Skin of body (tissue), 1 donor: ENCODE measurements at regions not wholly inside any gene's neighbourhood (a gene's known extent, or its start where the extent isn't known, plus 50 kb on each side); places are given as distances from the start of the nearest gene placed in this dataset.

Source experiments
- DNase-seq: peaks from one replicate; lab custom pipeline; 2025; lab: John Stamatoyannopoulos, UW

DNA sequence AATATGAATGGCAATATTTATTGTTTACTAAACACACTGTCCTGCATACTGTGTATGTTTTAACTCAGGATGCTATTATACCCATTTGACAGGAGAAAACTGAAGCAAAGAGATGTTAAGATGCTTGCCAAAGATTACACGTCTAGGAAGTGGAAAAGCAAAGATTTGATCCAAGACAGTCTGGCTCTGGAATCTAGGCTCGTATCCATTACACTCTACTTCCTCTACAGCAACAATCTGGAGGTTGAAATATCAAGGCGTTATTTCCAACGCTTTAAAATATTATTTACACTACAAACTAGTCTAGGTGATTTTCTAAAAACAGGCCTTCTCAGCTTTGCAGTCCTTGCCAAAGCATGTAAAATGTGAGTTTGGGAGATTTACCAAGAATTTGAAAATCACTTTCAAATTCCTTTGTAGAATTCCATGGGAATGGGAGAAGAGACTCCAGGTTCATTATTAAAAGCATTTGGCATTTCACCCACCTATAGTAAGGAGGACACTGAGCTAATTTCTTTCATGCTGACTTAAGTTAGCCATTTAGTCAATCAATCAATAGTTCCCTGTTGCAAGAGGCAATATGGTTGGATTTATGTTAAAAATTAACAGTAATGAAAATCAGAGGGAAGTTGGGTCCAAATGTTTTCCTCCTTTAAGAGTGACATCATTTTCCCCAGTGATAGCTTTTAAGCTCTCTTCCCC, 356.3 kb upstream of the SMARCA2 start:
- peak; percentile 75 for DNase-seq

DNA sequence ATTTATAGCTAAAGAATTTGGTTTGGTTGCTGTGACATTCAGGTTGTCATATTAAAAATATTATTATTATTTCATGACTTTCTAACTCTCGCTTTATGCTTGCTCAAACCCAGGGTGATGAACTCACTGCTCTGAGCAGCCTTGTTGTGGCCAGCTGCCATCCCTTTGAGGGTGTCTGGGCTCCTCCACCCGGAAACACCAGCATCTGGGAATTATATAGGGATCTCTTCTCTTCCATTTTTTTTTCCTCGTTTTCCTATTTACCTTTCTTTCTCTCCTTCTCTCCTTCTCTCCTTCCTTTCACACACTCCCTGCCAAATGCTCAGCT, 355.8 kb upstream of the SMARCA2 start:
- DNase-seq = peak; percentile 75

DNA sequence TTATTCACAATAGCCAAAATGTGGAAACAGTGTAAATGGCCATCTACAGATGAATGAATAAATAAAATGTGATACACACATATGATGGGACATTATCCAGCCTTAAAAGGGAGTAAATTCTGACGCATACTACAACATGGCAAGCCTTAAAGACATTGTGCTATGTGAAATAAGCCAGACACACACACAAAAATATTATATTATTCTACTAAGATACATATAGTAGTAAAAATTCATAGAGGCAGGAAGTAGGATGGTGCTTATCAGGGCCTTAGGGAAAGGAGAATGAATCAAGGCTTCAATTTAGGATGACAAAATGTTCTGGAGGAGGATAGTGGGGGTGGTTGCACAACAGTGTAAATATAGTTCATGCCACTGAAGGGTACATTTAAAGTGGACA, 346.7 kb upstream of the SMARCA2 start:
- no peak for DNase-seq

DNA sequence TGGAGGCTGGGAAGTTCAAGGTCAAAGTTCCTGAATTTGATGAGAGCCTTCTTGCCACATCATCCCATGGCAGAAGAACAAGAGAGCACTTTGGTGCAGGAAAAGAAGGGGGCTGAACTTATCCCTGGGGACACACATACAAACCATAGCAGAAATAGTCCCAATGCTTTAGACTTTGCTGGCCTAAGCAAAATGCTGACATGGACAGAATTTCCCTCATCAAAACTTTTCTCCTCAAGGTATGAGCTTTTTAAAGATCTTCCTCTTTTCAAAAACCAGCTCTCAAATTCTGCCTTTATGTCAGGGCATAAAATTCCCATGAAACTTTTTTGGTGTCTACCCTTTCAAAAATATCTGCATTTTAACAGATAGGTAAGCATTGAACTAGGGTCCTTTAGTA, 341.8 kb upstream of the SMARCA2 start:
- no peak for DNase-seq

DNA sequence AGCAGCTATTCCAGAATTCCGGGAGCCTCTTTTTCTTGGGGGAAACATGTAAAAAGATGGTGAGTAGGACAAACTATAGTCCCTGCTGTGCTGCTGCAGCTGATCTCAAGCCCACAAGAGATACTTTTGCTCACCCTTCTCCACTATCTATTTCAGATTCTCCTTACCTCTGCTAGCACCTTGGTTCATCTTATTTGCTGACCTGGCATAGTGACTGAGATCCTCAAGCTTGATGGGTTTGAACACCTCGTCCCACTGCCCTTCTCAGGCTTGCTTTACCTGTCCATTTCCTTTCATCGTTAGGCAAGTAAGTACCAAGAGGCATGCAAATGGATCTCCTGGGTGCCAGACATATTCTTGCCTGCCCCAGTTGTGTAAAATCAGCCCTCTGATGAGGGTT, 338.4 kb upstream of the SMARCA2 start:
- DNase-seq = no peak

DNA sequence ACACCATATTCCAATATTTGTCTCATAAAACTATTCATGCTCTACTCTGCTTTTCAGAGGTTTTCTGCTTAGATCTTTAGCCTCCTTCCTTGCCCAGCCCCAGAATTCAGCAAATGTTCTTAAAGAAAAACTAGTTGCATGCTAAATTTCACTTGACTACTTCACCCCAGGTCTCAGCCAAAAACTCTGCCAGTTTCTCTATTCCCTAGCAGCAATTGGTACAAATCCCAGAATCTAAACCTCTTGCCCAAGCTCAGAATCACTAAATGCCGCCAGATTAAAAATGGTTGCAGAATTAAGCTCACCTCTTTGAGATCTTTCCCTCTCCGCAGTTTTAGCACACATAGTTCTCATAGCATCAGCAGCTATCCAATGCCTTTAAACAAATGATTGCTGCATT, 331.2 kb upstream of the SMARCA2 start:
- DNase-seq = no peak

DNA sequence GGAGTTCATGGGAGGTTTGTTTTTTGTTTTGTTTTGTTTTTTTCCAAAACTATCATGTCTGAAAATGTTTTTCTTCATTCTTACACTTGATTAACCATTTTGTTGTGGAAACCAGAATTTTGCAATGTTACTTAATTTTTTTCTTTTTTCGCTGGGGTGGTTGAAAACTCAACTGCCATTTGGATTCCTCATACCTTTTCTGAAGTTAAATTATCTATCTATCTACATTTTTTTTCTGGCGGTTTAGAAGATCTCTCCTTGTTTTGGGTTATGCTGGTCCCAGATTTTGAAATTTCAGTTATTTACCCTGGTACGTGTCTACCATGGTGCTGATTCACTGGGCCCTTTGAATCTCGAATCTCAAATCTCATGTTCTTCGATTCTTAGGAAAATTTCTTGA, 316.2 kb upstream of the SMARCA2 start:
- no peak for DNase-seq

DNA sequence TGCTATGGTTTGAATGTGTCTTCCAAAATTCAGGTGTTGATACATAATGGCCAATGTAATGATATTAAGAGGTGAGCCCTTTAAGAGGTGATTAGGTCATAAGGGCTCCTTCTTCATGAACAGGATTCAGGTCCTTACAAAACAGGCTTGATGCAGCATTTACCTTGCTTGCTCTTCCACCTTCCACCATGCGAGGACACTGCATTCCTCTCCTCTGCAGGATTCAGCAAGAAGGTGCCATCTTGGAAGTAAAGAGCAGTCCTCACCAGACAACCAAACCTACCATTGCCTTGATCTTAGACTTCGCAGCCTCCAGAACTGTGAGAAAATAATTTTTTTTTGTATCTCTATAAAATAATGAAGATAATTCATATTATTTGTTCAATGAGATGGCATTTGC, 314.0 kb upstream of the SMARCA2 start:
- no peak for DNase-seq

DNA sequence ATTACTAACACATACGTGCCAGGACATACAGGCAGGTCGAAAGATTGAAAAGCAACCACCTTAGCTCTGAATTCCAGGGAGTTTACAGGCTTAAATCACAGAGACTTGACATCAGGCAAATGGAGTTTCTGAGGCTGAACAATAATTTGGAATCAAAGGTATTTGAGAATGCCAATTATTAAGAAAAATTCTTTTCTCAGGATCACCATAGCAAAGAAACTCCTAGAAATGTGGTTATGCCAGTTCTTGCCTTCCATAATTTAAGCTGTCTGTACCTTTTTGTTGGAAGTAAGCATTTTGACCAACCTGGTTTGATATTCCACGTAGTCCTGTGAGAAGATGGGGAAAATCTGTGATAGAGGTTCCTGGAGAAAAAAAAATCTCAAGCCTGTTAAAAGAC, 312.4 kb upstream of the SMARCA2 start:
- no peak for DNase-seq

DNA sequence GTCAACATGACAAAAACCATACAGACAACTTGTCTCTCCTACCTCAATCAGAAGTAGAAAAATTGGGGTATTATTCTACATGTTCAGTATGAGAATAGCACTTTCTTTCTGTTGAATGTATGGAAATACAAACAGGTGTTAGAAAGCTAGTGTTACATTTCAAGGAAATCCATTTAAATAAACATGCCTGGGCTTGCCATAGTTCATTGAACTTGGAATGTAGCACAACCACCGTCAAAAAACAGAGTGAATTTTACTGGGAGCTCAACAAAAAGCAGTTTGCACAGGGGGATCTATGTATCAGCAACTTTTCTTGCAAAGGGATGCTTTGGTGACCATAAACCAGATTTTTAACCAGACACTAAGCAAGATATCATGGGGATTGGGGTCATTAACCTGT, 307.9 kb upstream of the SMARCA2 start:
- no peak for DNase-seq

DNA sequence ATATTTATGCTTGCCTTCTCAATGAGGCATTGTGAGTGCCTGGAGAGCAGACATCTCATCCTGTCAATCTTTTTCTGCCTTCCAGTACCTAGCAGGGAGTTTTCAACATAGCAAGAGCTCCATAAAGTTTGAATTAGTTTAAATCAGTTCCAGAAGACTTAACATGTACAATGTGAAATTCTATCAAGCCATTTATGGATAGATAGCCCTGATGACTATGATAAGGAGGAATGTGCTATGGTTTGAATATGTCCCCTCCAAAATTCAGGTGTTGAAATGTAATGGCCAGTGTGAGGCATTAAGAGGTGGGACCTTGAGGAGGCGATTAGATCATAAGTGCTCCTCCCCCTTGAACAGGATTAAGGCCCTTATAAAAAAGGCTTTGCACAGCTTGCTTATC, 306.9 kb upstream of the SMARCA2 start:
- DNase-seq = no peak

DNA sequence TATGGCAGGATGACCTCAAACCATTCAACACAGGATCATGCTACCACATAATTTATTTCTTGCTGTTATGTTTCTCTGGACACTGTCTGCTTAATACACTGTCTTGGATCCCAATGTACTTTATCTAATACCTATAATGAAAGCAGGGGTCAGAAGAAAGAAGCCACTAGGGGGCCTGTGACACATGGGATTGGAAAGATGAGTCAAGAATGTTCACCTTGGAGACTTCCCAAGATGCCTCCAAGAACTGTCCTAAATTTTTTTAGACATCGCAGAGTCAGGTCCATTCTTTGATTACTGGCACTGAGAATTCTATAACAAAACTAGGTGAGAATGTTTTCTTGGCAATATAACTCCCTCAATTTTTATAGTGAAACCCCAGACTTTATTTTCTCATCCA, 305.8 kb upstream of the SMARCA2 start:
- DNase-seq = no peak

DNA sequence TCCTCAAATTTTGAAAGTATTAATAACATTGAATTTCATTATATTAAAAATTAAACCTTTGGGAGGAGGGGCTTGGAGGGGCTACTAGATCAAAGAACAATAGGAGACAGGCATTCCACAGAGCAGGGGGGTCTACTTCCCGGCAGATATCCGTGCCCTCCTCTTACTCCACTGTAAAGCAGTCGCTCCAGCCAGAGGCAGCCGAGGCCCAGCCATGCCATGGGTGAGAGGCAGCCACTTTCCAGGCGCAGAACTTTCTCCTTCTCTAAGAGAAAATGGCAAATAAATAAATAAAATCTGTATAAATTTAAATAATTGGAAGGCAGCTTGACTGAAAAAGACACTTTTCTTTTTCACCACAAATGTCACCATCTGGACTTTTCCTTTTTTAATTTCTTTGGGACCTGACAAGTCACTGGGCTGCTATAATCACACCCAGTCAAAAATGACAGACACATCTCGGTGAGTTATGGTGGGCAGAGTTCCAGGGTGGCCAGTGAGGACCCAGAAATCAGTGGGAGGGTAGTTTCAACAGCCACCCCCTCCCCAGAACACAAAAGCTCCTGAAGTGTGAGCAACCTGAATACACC, 302.2 kb upstream of the SMARCA2 start:
- no peak for DNase-seq

DNA sequence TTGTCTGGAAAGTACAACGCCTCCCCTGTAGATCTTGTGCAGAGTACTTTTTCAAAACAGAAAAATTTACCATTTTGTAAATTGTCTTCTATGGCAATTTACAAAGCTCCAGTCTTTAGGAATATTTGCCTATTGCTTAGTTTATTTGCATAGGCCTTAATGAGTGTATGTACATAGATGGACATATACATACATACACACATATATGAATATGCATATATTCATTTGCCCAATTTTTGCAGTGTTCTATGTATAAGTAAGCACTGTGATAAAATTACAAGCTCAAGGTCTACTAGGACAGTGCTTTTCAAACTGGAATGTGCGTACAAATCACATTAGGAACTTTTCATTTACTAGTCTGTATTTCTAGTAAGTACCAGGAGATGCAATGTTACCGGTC, 301.3 kb upstream of the SMARCA2 start:
- no peak for DNase-seq

DNA sequence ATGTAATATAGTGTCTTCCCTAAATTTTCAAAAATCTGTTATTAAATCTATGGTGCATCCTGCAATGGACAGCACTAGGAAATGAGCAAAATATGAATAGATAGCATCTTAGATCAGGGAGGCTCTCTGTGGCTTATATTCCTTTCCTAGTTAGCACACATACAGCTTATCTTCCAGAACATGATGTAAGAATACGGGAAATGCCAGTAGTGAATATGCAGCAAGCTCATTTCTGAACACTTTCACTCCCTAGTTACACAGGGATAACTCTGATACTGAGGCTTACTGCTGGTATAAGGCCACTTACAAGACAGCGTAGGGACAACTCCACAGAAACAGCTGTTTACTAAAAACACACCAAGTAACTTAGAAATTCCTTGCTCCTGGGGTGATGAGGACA, 297.3 kb upstream of the SMARCA2 start:
- DNase-seq = no peak

DNA sequence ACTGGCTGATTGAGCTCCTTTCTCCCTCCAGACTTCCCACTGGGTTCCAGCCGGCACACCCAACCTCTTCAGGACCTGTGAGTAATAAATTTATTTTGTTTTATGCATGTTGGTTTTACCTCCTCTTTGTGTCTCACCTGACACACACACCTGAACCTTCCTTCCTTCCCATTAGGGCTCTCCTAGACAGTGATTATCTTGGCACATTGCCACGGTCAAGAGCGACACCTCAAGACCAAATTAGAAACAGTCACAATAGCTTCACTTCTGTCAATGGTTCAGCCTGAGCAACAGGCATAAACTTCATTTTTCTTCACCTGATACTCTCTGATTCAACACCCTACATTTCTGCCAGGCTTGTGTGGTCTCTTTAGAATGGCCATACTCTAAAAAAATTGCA, 296.3 kb upstream of the SMARCA2 start:
- DNase-seq = no peak

DNA sequence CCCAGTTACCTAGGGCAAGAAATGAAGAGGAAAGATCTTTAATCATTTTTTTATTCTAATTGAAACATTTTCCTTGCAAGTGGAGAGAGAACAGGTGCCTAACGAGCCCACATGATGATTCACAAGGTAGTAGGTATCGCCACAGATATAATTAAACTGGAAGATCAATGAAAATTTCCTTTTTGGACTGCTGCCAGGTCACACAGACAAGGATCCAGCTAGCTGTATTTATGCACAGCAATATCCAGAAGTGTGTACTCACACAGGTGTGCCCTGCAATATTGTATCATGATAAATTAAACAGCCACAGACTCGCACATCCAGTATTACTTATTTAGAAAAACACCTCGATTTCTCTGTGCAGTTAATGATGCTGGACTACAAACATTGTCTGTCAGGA, 294.0 kb upstream of the SMARCA2 start:
- DNase-seq = no peak

DNA sequence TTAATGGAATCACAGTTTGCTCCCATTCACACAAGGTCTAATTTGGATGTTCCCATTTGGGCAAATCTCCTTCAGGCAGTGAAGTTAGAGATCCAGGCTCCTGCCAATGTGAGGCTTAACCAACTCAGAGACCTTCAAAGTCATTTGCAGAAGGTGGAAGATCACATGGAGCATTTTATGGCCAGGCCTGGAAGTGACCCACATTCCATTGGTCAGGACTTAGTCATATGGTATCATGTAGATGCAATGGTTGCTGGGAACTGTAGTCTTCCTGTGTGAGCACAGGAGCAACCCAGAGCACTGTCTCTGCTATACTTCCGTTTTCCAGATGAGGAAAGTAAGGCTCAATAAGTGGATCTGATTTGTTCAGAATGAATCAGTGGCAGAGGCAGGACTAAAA, 292.7 kb upstream of the SMARCA2 start:
- DNase-seq = no peak

DNA sequence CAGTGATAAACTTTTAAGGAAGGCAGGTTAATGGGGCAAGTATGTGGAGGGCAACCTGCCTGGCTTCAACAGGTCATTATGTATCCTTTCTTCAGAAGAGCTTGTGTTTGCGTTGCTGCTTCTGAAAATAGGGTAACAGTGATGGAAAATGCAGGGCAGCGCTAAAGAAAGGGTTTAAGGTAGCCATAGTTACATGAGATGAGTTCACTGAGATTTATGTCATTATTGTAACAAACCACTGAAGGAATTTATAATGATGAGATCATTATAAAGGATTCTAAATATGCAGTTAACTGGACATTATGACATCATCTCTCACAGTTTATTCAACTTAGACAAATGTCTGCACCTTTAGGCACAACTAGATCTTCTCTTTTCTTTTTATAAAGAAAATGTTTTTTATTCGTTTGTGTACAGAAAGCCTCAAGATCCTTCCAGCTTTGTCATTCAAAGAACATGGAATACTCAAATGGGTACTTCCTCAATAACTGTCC, 291.6 kb upstream of the SMARCA2 start:
- no peak for DNase-seq

DNA sequence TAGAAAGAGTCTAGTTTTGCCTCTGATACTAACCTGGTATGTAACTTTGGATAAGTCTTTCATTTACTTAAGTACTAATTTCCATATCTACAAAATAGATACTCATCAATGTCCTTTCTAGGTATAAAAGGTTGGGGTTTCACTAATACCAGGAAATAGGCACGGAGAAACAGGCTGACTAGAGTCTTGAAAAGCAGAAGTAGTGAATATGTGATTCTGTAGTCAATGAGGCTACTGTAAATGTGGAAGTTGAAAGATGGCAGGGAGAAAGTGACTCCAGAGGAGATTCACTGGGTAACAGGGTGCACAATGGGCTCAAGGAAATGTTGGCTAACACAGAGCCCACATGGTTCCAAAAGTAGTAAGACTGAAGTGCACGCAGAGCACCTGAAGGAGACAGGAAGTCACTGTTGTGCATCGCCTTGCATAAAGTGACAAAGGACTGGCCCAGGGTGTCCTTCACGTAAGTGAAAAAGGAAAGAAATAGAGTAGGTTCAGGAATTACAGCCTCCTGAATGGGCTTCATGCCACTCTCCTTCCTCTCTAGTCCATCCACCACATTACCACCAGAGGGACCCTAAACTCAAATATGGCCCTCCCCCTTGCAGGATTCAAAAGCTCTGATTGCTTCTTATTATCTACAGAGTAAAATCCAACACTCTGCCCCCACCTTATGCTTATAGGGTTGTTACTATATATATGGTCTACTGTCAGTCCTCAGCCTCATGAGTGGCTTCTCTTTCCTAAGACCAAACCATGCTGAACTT, 288.0 kb upstream of the SMARCA2 start:
- no peak for DNase-seq

DNA sequence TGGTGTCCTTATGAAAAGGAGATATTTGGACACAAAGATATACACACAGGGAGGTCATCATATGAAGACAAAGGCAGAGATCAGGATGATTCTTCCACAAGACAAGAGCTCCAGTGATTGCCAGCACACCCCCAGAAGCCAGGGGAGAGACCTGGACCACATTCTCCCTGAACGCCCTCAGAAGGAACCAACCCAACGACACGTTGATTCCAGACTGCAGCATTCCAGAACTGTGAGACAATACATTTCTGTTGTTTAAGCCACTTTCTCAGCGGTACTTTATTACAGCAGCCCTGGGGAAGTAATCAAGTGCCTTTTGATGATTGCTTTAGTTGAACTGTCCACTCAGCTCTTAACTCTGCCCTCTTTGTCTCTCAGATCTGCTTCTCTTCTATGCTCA, 285.5 kb upstream of the SMARCA2 start:
- DNase-seq = no peak

DNA sequence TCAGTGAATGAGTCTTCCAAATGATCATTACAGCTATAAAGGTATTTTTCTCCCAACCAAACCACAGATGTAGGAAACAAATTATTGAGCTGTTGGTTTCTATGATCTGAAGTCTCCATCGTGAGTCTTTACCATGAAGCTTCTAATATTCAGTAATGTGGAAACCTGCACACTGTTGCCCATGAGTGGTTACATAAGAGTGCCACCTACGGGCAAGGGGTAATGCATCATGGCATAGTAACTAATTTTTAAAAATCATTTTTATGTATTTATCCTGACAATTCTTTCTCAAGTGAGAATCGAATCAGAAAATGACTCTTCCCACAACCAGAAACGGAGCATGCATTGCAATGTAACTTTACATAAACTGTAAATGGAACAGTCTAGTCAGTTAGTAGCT, 282.5 kb upstream of the SMARCA2 start:
- no peak for DNase-seq

DNA sequence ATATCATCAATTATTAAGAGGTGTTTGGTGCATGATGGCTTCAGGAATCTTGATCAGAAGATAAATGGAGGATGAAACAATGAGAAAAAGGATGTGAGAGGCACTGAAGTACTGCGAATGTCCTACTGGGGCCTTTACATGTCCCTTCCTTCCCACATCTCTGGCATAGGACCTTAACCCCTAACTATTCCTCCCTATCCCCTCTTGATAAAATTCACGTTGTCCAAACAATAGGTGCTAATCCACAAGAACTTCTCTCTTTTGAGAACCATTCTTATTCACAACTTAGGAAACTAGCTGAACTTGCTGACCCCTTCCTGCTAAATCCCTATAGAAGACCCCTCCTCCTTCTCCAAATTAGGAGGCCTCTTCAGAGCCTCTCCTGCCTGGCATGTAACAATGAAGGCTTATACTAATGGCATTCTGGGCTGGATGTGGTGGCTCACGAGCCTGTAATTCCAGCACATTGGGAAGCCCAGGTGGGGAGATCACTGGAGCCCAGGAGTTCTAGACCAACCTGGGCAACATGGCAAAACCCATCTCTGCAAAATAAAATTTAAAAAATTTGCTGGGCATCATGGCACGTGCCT, 276.5 kb upstream of the SMARCA2 start:
- no peak for DNase-seq
